ENCODE measurements at regions not wholly inside any gene's neighbourhood (a gene's known extent, or its start where the extent isn't known, plus 50 kb on each side); places are given as distances from the start of the nearest gene placed in this dataset.

- no peak for DNase-seq (ENCODE audit: low spot score)
- no peak overlapping the region for H3K4me2 ChIP-seq
- H3K9me3 Mint-ChIP-seq: no peaks in the 10 kb centered on the region; the same call in 2 of the 3 replicates
- H3K27me3 ChIP-seq (ENCODE audit: insufficient read depth): no peaks in the 10 kb centered on the region
- H3K36me3 ChIP-seq (ENCODE audit: insufficient read depth): no peaks in the 10 kb centered on the region
- TF ChIP-seq ZNF462 (CRISPR knock-in tag; IDR thresholded peaks at IDR 0.05) (no peak), CTCF (conservative IDR thresholded peaks at IDR 0.05; ENCODE audit: low read depth in 2 of 2) (no peak), ETS1 (IDR thresholded peaks at IDR 0.05) (no peak), JUNB (IDR thresholded peaks at IDR 0.05; ENCODE audit: unreplicated experiment) (no peak), REST (IDR thresholded peaks at IDR 0.05; ENCODE audit: unreplicated experiment) (no peak), ZNF114 (CRISPR knock-in tag; IDR thresholded peaks at IDR 0.05) (no peak)
- ATAC-seq: no peak
- H3K27me3 Mint-ChIP-seq (ENCODE audit: insufficient read depth, low read depth, poor library complexity): no peaks in the 10 kb centered on the region
- peak overlapping the region; percentile 64; the same call in 1 of the 2 replicates for H2AFZ ChIP-seq
- H3K27ac ChIP-seq (ENCODE audit: low read depth): no peak overlapping the region
- no peaks in the 10 kb centered on the region for H3K4me1 Mint-ChIP-seq
- H3K27ac Mint-ChIP-seq: no peak overlapping the region
- H3K4me1 ChIP-seq (ENCODE audit: insufficient read depth): no peaks in the 10 kb centered on the region
- no peak overlapping the region for H3K4me3 Mint-ChIP-seq
- no peaks in the 10 kb centered on the region for H3K9me2 ChIP-seq (ENCODE audit: insufficient read depth)
- H3K79me2 ChIP-seq (replicated peaks; ENCODE audit: insufficient read depth): no peaks in the 10 kb centered on the region
- no peak overlapping the region for H3K4me3 ChIP-seq
- H3F3A ChIP-seq (replicated peaks; ENCODE audit: low read depth): no peaks in the 10 kb centered on the region
- H4K20me1 ChIP-seq (replicated peaks; ENCODE audit: insufficient read depth): no peaks in the 10 kb centered on the region
- H3K36me3 Mint-ChIP-seq (ENCODE audit: low read depth): no peaks in the 10 kb centered on the region; the same call in 2 of the 3 replicates
Measured at GRCh38 chr10:63788152-63788821, 267.1 kb downstream of the REEP3 start.
